ENCODE measurements at regions not wholly inside any gene's neighbourhood (a gene's known extent, or its start where the extent isn't known, plus 50 kb on each side); places are given as distances from the start of the nearest gene placed in this dataset.

- no peak for DNase-seq
Observed at GRCh38 chr10:4730998-4731397, 95.0 kb upstream of the AKR1E2 start.

- no peak for DNase-seq
Observed at GRCh38 chr10:4725917-4726606, 99.9 kb upstream of the AKR1E2 start.

DNA sequence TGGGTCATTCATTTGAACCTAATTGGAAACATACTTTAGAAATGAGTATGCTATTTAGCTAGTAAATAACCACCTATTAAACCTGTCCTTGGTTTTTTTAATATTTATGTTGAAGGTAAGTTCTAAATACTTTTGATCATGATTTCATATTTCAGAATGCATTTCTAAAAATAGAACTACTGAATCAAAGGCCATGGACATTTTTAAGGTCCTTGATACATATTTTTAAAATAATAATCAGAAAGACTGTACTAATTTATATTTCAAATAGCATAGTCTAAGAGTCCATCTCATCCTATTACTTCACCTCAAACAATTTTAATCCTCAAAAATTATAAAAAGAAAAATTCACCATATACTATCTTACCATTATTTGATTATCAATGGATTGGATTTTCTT, 102.1 kb upstream of the AKR1E2 start:
- no peak for DNase-seq

DNA sequence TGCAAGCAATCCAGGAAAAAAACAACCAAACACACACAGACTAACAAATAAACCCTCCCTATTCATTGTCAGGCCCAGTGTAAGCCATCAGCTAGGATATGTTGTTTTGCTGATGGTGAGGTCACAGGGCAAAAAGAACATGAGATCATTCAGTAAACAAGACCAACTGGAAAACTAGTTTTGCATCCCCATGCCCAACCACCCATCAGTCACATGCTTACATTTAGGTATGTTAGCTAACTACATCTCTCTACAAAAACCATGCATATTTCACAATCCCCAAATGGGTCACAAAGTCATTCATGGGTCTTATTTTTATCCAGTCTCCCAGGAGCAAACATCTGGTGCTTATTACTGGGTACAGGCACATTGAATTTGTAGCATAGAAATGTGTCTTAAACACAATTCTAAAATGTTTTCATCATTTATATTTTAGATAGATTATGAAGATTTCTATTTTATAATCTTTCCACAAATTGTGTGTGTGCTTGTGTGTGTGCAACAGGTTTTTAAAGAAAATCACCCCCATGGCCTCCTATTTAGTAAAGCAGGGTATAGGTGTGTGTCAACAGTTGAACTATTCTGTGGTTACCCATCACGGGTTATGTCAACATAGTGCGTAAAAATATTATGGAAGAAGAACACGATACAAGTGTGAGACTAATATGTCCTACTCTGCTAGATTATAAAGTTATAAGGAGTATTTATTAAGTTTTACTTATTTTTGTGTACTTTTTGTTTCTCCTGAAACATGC, 103.8 kb upstream of the AKR1E2 start:
- no peak for DNase-seq

- no peak for DNase-seq
Observed at GRCh38 chr10:4720463-4720862, 105.5 kb upstream of the AKR1E2 start.

GRCh38 chr10:4719671-4720070, 106.3 kb upstream of the AKR1E2 start:
- DNase-seq: no peak

DNA sequence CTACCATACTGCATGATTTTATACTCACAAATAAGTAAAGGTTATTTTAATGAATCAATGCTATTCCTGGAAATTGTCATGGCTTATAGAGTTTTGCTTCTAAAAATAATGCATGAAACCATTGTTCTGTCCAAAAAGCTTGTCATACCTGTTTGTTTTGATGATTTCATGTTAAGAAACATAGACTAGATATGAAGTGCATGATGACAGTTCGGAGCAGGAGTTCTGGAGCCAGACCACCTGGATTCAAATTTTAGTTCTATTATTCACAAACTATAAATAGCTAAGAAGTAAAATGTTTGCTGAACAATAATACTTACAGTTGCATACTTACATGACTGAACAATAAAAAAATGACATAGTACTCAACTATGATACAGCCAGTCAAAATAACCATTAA, 107.0 kb upstream of the AKR1E2 start:
- DNase-seq: no peak

- DNase-seq: no peak
Observed at GRCh38 chr10:4718544-4718943, 107.5 kb upstream of the AKR1E2 start.

DNA sequence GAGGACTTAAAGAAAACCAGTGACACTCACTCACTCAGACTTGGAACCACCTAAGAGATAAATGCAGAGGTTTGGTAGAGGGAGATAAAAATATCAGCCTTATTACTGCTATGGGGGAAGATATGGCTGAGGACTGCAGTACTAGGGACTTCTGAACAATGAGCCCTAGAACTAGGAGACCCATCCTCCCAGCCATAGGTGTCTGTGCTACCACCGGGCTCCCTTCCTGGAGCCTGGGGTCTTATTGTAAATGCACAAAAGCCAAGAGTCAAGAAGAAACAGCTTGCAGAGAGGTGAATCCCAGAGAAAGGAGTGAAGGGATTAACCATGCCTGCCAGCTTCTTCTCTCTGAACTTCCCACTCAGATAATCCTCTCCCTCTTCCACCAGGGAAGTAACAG, 108.3 kb upstream of the AKR1E2 start:
- DNase-seq: no peak

- DNase-seq: no peak
Observed at GRCh38 chr10:4710858-4711257, 115.1 kb upstream of the AKR1E2 start.

DNA sequence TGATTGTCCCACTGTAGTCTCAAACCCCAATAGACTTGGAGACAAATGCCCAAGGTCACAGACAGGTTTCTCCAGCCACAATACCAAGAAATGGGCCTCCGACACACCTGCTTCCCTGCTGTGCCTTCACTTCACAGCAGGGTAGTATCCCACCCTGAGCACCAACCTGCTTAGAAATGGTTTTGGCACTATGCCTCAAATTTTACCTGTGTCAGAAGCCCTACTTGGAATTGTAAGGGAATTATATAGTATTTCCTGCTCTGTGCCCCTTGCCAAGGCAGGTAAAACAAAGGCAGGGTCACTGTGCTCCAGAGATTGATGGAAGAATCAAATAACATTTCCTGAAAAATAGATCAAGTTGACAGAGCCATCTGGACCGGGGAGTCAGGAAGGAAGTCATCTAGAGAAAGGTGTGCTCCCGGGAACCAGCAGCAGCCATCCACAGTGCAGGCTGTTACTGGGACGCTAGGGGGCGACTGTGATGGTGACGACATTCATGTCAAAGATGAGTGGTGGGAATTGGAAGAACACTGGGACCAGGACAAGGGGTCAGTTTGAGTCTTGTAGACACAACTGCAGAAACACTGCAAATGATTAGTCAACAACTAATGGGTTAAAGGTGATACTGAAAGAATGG, 117.8 kb upstream of the AKR1E2 start:
- DNase-seq: no peak

GRCh38 chr10:4707221-4707620, 118.8 kb upstream of the AKR1E2 start:
- no peak for DNase-seq

- no peak for DNase-seq
Observed at GRCh38 chr10:4704034-4704545, 121.9 kb upstream of the AKR1E2 start.

- DNase-seq: no peak
Observed at GRCh38 chr10:4701016-4701415, 125.0 kb upstream of the AKR1E2 start.

DNA sequence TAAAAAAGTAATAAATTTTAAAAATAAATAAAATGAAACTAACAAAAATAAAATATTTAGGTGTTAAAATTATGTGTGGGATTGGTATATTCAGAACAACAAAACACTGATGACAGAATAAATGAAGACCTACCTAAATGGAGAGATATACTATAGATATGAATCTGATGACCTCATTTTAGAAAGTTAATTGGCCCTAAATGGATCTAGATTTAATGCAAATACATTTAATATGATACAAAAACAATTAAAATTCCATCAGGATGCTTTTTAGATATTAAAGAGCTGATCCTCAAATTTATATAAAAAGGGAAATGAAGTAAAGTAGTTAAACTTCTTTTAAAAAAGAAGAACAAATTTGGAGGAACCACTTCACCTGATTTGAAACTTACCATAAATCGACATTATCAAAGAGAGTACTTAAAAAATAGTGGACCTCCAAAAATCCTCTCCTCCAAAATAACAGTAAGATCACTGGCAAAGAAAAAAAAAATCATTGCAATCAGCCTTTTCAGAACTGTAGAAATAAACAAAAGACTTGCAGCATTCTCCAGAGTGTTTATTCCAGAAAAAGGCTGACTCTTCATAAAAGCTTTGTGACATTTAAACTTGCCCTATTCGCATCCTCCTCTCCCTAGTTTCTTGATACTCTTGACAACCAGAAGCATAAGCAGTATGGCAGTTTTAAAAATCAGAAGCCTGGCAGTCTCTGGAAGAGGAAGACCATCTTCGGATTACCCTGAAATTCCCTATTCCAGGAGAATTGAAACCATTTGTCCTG, 125.9 kb upstream of the AKR1E2 start:
- no peak for DNase-seq

GRCh38 chr10:4698075-4698474, 127.9 kb upstream of the AKR1E2 start:
- no peak for DNase-seq

GRCh38 chr10:4696186-4696585, 129.8 kb upstream of the AKR1E2 start:
- no peak for DNase-seq

DNA sequence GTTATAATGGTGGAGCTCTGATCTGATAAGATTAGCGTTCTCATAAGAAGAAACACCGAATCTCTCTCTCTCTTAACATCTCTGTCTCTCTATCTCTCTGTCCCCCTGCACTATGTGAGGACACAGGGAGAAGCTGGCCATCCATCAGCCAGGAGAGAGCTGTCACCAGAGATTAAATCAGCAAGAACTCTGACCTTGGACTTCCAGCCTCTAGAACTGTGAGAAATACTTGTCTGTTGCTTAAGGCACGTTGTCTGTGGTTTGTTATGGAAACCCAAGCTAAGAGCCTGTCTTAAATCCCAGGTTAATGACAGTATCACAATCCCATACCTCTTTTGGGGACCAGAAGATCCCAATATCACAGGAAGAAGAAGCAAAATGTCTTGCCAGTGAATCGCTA, 132.0 kb upstream of the AKR1E2 start:
- no peak for DNase-seq

DNA sequence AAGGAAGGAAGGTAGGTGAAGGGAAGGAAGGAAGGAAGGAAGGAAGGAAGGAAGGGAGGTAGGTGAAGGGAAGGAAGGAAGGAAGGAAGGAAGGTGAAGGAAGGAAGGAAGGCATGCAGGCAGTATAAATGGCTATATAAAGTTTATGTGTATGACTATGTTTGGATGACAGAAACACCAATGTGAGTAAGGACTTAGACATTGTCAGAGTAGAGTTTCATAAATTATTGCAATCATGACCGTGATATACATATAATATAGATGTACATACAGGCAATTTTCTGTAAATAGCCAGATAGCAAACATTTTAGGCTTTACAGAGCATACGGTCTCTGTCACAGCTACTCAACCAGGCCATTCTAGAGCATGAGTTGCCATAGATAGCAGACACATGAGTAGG, 133.8 kb upstream of the AKR1E2 start:
- DNase-seq: no peak

DNA sequence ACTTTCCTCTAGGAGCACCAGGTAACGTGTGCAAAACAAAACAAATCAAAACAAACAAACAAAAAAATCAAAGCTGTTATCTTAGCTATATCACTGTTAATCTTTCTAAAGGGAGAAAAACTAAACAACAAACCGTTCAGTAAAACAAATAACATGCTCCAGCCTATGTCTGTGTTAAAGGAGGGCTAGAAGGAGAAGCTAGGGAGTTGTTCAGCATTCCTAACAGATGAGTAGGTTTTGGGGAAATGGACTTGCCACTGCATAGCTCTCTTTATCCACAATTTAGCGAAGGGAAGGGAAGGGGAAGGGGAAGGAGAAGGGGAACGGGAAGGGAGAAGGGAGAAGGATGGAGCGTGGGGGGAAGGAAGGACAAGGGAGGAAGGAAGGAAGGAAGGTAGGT, 134.2 kb upstream of the AKR1E2 start:
- DNase-seq: no peak

DNA sequence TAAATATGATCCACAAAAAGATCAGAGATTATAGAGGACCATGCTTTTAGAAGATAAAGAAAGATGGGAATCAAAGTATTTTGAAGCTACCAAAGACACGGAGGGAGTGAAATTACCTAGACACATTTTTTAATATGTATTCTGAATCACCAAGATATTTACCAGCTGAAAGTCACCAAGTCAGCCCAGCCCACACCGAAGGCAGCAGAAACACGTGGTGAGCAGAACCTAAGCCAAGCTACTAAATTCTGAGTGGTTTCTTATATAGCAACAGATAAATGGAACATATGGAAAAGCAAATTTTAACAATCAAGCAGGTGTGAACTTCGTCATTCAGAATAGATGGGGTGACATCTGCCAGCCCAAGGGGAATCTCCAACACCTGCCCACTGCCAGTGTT, 134.7 kb upstream of the AKR1E2 start:
- DNase-seq: no peak

- no peak for DNase-seq
Observed at GRCh38 chr10:4688601-4689000, 137.4 kb upstream of the AKR1E2 start.

- DNase-seq: no peak
Observed at GRCh38 chr10:4688168-4688567, 137.8 kb upstream of the AKR1E2 start.

Data from COR-L47 (cell line).